Aorta (tissue), 5 donors: ENCODE measurements at regions not wholly inside any gene's neighbourhood (a gene's known extent, or its start where the extent isn't known, plus 50 kb on each side); places are given as distances from the start of the nearest gene placed in this dataset.

Source experiments
- ATAC-seq: fragments of 200-7000 bp; cut with Tn5 transposase; one replicate; pipeline ENCODE4 v1.9.1; 2022; ENCODE audit warnings: moderate library complexity; ENCODE audit not compliant: low FRiP score
- DNase-seq, 2 donors: peaks; one replicate each; pipeline ENCODE4 v3.0.0-alpha.2; 2020
- H3K27ac ChIP-seq, 2 donors: one replicate each; pipeline ENCODE4 v1.5.1; 2013; ENCODE audit warnings: low read length in 2 of 2, mild to moderate bottlenecking in 2 of 2, moderate library complexity in 2 of 2, control low read depth in 1 of 2, inconsistent platforms in 1 of 2, low read depth in 1 of 2
- H3K27me3 ChIP-seq, 2 donors: one replicate each; pipeline ENCODE4 v1.6.1; 2013; ENCODE audit warnings: control low read depth in 1 of 2, low read length in 1 of 2, mild to moderate bottlenecking in 1 of 2, moderate library complexity in 1 of 2; ENCODE audit not compliant: insufficient read depth in 2 of 2, control insufficient read depth in 1 of 2
- H3K36me3 ChIP-seq, 2 donors: one replicate each; pipeline ENCODE4 v1.6.1; 2013; ENCODE audit warnings: control low read depth in 1 of 2, low read length in 1 of 2, mild to moderate bottlenecking in 1 of 2; ENCODE audit not compliant: insufficient read depth in 2 of 2, control insufficient read depth in 1 of 2
- H3K4me1 ChIP-seq, 2 donors: one replicate each; pipeline ENCODE4 v1.6.1; 2013; ENCODE audit warnings: low read length in 2 of 2, control low read depth in 1 of 2, mild to moderate bottlenecking in 1 of 2, moderate library complexity in 1 of 2; ENCODE audit not compliant: insufficient read depth in 2 of 2, control insufficient read depth in 1 of 2
- H3K4me3 ChIP-seq, 2 donors: one replicate each; pipeline ENCODE4 v1.5.1; 2013; ENCODE audit warnings: low read length in 2 of 2, control low read depth in 1 of 2, mild to moderate bottlenecking in 1 of 2
- H3K9me3 ChIP-seq: one replicate; pipeline ENCODE4 v1.6.1; 2013; ENCODE audit warnings: mild to moderate bottlenecking, low read length; ENCODE audit not compliant: control insufficient read depth
- WGBS, 2 donors: extraction: QIAGEN DNeasy Blood & Tissue Kit; methylation state at CpG; one replicate each; pipeline ENCODE4 v1.1.7; 2013; 5-methylcytosine and 5-hydroxymethylcytosine counted together
- intact Hi-C, 2 donors: fragments of 100-400 bp; cut with DNase I; formaldehyde crosslinking; loops; one replicate each; pipeline versions ENCODE4 v1.14.2 to v1.15.0; 2022
- donor health status: healthy with polysubstance abuse.
- donor health status: Bipolar disorder and iron deficiency.
- donor health status: DM: no; HTN: no; CAD: no.
- donor health status: DM: no; HTN: no; CAD: no.
- donor health status: DM: yes; HTN: yes; CAD: no.

DNA sequence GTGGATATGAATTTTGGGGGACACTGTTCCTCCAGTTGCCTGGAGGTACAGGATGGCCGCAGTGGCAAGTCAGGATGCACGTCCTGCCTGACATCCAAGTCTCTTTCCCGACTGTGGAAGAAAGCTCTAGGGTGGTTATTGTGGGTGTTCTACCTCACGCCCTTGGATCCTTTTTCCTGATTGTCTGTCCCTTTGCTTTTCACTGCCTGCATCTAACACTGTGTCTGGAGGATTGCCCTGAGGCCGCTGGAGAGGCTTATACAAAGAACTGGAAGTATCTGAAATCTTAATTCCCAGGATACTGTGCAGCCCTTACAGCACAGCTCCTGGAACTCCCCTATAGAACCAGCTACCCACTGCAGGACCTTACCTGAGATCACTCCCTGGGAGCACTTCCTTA lies 250.5 kb downstream of the TFCP2L1 start:
- Histone ChIP-seq H3K4me3 (no peak overlapping the region), H3K27ac (no peak overlapping the region), H3K9me3 (no peaks in the 10 kb centered on the region), H3K27me3 (no peaks in the 10 kb centered on the region), H3K4me1 (no peaks in the 10 kb centered on the region), H3K36me3 (no peaks in the 10 kb centered on the region)
- 93 to 95% methylated on average over 5 of the region's 5 CpGs for WGBS, 2 donors
- ATAC-seq: no peak
- no peak for DNase-seq
- intact Hi-C loops: no loop called here

DNA sequence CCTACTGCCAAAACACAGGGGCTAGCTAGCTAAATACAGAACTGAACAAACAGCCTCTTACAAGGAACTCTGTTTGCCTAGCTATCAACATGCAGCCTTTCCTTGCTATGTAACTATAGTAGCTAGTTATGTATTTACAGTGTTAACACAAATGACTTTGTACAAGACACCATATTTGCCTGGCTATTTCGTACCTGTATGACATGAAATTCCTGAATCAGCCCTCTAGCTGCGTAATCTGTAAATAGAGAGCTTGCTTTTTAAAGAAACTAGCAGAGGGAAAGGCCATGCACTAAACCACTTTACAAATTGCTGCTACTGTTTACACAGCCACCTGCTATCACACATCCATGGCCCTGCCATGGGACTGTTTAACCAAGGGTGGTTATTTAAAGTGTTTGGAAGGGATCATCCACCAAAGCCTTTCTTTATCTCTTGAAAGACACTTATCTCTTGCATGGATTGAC lies 248.7 kb downstream of the TFCP2L1 start:
- DNase-seq (no peak), ATAC-seq (no peak)
- H3K4me1 ChIP-seq: no peaks in the 10 kb centered on the region
- intact Hi-C loops: no loop called here
- no peak overlapping the region for H3K4me3 ChIP-seq
- 94 to 97% methylated on average over 2 of the region's 2 CpGs for WGBS, 2 donors
- H3K27me3 ChIP-seq: no peaks in the 10 kb centered on the region
- H3K27ac ChIP-seq: no peak overlapping the region
- H3K9me3 ChIP-seq: no peaks in the 10 kb centered on the region
- no peaks in the 10 kb centered on the region for H3K36me3 ChIP-seq

DNA sequence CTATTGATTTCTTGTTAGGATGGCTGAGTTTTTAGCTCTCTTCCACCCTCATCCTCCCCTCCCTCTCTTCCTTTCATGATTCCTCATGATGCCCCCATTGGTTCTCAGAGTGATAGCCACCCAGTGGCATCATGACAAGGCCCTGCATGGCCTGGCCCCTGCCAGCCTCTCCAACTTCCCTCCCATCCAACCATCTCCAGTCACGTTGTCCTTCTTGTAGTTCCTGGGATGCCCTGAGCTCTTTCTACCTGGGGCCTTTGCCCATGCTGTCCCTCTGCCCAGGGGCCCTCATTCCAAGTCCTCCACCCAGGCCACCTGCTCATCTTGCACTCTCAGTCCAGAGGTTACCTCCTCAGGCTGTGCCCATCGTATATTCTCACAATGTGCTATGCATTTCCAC lies 247.5 kb downstream of the TFCP2L1 start:
- H3K27me3 ChIP-seq: no peaks in the 10 kb centered on the region

DNA sequence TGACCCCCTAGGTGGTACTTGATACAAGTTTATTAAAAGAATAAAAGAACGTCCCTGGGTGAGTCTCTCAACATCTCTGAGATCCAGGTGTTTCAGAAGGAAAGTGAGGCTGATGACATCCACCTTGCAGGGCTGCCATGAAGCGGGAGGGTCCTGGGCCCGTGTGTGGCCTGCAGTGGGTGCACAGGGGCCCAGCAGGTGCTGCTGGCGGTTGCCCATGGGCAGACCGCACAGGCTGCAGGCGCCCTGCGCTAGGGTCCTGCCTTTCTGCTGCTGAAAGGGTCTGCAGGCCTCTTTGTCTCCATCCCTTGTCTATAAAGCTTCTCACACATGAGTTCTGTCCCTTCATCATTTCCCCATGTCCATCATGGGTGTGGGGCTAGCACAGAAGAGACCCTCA lies 247.0 kb downstream of the TFCP2L1 start:
- H3K27me3 ChIP-seq: no peaks in the 10 kb centered on the region
- ATAC-seq: no peak
- no peaks in the 10 kb centered on the region for H3K9me3 ChIP-seq
- intact Hi-C loops: no loop called here
- no peak overlapping the region for H3K27ac ChIP-seq
- WGBS, 2 donors: 66 to 67% methylated on average over 7 of the region's 7 CpGs
- no peak for DNase-seq
- H3K4me1 ChIP-seq: no peaks in the 10 kb centered on the region
- no peaks in the 10 kb centered on the region for H3K36me3 ChIP-seq
- H3K4me3 ChIP-seq: no peak overlapping the region

More for the DNA sequence above, 247.5 kb downstream of the TFCP2L1 start:
- no peak overlapping the region for H3K27ac ChIP-seq
- H3K4me1 ChIP-seq: no peaks in the 10 kb centered on the region
- intact Hi-C loops: no loop called here
- DNase-seq (no peak), ATAC-seq (no peak)
- 93 to 95% methylated on average over 2 of the region's 2 CpGs for WGBS, 2 donors
- H3K36me3 ChIP-seq: no peaks in the 10 kb centered on the region
- no peak overlapping the region for H3K4me3 ChIP-seq
- no peaks in the 10 kb centered on the region for H3K9me3 ChIP-seq

DNA sequence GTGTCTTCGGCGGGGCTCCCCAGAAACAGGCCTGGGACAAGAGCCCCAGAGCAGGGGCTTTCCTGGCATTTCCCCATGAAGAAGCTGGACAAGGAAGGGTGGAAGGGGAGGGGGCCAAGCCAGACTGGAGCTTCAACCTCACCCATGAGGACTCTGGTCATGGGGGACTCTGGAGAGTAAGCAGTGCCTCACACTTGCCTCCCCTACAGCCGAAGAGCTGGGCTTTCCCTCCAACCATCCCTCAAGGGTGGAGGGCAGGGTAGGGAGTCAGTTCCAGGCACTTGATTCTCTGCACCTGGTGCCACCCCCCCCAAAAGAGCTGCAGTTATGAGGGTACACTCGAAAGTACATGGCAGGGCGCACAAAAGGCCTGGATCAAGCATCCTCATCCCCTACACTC lies 246.6 kb downstream of the TFCP2L1 start:
- no peaks in the 10 kb centered on the region for H3K36me3 ChIP-seq
- DNase-seq (no peak), ATAC-seq (no peak)
- H3K4me3 ChIP-seq: no peak overlapping the region
- intact Hi-C loops: no loop called here
- WGBS, 2 donors: 88 to 90% methylated on average over 5 of the region's 5 CpGs
- H3K27me3 ChIP-seq: no peaks in the 10 kb centered on the region
- H3K9me3 ChIP-seq: no peaks in the 10 kb centered on the region
- H3K4me1 ChIP-seq: no peaks in the 10 kb centered on the region
- no peak overlapping the region for H3K27ac ChIP-seq

DNA sequence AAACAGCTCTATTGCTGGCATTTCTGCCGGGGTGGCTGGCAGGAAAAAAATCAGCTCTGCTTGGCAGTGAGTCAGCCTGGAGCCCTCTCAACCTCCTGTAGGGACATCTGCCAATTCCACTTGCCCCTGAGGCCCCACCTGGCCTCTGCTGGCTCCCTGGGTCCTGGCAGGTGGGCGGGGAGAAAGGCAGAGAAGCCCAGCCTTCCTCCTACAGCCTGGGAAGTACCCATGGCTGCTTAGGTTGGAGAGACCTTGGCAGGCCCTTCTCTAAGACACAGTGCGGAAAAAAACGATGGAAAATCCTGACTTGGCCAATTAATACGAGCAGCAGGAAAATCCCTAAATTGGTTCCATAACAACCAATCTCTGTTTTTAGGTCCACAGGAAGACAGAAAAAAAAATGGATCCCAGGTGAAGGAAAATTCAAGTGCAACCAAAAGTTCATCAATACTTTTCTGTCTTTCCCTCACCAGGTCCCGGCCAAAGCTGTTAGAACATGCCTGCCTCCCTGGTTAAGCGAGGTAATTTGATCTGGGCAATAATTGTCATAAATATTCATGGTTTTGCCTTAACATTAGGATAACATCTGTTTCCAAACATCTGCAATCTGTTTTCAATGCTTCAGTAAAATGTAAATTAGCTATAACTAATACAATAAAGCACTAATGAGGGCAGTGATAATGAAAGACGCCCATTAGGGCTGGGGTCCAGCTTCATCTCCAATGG lies 245.9 kb downstream of the TFCP2L1 start:
- WGBS, 2 donors: 43 to 47% methylated on average over 8 of the region's 8 CpGs
- intact Hi-C loops: no loop called here
- no peak for ATAC-seq
- Histone ChIP-seq H3K36me3 (no peaks in the 10 kb centered on the region), H3K27me3 (no peaks in the 10 kb centered on the region), H3K9me3 (no peaks in the 10 kb centered on the region), H3K4me3 (no peak overlapping the region), H3K27ac (no peak overlapping the region), H3K4me1 (no peaks in the 10 kb centered on the region)
- no peak for DNase-seq

DNA sequence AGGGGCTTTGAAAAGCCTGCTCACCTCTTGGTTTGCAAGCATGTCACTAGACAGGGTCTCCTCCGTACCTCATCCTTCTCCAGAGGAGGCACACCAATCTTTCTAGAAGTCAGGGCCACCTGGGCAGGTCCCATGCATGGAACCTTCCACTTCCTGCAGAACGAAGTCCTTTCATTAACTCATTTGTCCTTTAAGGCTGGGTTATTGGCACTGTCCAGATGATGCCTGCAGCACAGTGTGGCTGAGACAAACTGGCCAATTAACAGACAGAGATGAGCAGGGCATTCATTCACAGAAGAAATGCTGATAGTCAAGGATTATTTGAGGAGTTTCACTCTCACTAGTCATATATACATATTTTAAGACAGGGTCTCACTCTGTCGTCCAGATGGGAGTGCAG lies 245.3 kb downstream of the TFCP2L1 start:
- ATAC-seq: no peak

DNA sequence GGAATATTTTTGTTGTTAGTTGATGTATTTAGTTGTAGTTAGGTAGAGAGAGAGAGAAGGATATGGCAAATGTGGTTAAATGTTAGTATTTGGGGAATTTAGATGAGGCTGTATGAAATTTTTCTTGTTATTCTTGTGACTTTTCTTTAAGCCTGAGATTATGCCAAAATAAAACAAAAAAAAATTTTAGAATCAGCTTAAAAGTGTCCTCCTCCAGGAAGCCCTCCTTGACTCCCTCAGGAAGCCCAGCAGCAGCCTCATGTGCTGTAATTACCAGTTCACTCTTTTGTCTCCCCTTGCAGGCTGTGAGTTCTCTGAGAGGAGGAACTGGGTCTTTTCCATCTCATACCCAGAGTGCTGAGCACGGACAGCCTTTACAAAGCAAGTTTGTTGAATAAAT lies 243.5 kb downstream of the TFCP2L1 start:
- DNase-seq (no peak), ATAC-seq (no peak)
- WGBS, 2 donors: 0 to 5% methylated on average over 1 of the region's 1 CpG
- H3K9me3 ChIP-seq: no peaks in the 10 kb centered on the region
- H3K27ac ChIP-seq: no peak overlapping the region
- intact Hi-C loops: no loop called here
- H3K27me3 ChIP-seq: no peaks in the 10 kb centered on the region
- no peaks in the 10 kb centered on the region for H3K4me1 ChIP-seq
- H3K36me3 ChIP-seq: no peaks in the 10 kb centered on the region
- no peak overlapping the region for H3K4me3 ChIP-seq

More for the DNA sequence above, 245.3 kb downstream of the TFCP2L1 start:
- Histone ChIP-seq H3K27me3 (no peaks in the 10 kb centered on the region), H3K4me3 (no peak overlapping the region), H3K27ac (no peak overlapping the region), H3K9me3 (no peaks in the 10 kb centered on the region), H3K4me1 (no peaks in the 10 kb centered on the region), H3K36me3 (no peaks in the 10 kb centered on the region)
- intact Hi-C loops: no loop called here
- WGBS, 2 donors: 48 to 50% methylated on average over 3 of the region's 3 CpGs
- DNase-seq: no peak

DNA sequence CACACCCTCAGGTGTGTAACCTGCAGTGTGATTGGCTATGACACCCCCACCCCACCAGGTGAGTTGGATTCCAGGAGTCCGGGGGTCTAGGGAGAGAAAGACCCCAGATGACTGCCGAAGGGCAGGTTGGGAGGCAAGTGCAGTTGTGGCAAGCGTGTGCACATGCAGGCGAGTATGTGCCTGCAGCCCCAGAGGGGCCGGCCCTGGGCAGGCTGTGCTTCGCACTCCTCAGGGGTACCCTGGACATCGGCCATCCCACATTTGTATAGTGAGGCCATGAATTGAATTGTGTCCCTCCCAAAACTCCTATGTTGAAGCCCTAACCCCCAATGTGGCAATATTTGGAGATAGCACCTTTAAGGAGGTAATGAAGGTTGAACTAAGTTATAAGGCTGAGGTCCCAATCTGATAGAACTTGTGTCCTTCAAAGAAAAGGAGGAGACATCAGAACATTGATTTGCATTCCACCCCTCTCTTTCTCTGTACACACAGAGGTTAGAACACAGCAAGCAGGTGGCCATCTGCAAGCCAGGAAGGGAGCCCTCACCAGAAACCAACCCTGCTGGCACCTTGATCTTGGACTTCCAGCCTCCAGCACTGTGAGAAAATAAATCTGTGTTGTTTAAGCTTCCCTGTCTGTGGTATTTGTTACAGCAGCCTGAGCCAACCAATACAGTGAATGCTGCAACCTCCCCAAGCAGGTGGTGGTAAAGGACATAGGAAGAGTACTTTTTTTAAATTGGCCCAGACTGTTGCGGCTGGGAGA lies 241.8 kb downstream of the TFCP2L1 start:
- no peaks in the 10 kb centered on the region for H3K27me3 ChIP-seq
- intact Hi-C loops: no loop called here
- H3K27ac ChIP-seq: no peak overlapping the region
- H3K9me3 ChIP-seq: no peaks in the 10 kb centered on the region
- H3K4me1 ChIP-seq: no peaks in the 10 kb centered on the region
- DNase-seq (no peak), ATAC-seq (no peak)
- no peaks in the 10 kb centered on the region for H3K36me3 ChIP-seq
- WGBS, 2 donors: 85 to 87% methylated on average over 8 of the region's 8 CpGs
- no peak overlapping the region for H3K4me3 ChIP-seq
